ENCODE measurements at regions not wholly inside any gene's neighbourhood (a gene's known extent, or its start where the extent isn't known, plus 50 kb on each side); places are given as distances from the start of the nearest gene placed in this dataset.
A peak's percentile ranks its signal among the peaks of the same experiment; 100 is the strongest.

- DNase-seq (ENCODE audit: low spot score): no peak
These were observed 59.4 kb upstream of the FTH1 start for GRCh38 chr11:62026739-62027370.

- DNase-seq (ENCODE audit: low spot score): peak; percentile 90
These were observed 58.2 kb upstream of the FTH1 start for GRCh38 chr11:62025487-62026105.

DNA sequence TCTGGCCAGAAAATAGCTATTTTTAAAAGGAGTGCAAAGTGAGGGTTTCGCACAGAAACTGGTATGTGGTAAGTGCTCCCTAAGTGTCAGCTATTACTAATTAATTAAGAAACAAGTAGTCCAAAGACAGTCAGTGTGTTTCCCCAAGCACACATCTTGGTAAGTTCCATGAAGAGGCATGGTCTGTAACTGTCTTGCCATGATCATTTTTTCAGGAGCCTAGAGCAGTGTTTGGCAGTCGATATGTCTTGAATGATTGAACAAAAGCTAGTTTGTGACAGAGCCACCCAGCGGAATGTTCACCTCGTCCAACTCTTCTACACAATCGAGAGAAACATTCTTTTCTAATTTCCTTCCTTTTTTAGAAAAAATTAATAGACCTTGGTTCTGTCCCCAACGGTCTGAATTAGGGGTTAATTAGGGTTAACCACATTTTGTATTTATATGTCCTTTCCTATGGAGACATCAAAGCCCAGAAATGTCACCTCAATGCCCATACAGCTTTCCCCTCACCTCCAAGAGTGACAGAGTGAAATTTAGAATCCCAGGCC is 57.6 kb upstream of the FTH1 start:
- DNase-seq (ENCODE audit: low spot score): no peak

DNA sequence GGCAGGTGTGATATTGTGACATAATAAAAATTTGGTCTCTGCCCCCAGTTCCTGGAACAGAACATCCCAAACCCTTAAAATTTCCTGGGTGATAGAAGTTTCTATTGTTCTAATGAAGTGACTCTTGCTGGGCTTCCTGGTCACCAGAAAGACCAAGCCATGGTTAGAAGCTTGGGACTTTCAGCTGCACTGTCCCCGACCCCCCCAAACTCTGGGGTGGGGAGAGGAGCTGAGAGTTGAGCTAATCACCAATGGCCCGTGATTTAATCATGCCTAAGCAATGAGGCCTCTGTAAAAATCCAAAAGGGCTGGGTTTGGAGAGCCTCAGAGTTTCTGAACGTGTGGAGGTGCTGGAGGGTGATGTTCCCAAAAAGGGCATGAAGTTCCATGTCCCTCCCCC is 54.8 kb upstream of the FTH1 start:
- no peak for DNase-seq (ENCODE audit: low spot score)

DNA sequence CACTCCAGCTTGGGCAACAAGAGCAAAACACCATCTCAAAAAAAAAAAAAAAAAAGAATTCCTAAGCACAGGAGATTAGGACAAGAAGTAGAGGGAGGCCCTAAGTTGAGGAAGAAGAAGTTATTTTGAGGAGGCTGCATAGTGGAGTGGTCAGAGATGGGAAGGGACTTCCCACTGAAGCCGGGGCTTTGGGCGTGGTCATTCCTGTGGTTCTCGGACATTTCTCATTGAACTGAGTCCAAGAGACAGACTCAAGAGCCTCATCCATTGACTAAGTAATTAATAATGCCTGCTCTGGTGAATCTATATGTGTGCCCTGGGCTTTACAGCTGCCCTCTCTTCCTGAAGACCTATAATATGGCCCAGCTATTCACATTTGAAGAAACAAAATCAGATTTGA is 53.2 kb upstream of the FTH1 start:
- peak; percentile 26 for DNase-seq (ENCODE audit: low spot score)

DNA sequence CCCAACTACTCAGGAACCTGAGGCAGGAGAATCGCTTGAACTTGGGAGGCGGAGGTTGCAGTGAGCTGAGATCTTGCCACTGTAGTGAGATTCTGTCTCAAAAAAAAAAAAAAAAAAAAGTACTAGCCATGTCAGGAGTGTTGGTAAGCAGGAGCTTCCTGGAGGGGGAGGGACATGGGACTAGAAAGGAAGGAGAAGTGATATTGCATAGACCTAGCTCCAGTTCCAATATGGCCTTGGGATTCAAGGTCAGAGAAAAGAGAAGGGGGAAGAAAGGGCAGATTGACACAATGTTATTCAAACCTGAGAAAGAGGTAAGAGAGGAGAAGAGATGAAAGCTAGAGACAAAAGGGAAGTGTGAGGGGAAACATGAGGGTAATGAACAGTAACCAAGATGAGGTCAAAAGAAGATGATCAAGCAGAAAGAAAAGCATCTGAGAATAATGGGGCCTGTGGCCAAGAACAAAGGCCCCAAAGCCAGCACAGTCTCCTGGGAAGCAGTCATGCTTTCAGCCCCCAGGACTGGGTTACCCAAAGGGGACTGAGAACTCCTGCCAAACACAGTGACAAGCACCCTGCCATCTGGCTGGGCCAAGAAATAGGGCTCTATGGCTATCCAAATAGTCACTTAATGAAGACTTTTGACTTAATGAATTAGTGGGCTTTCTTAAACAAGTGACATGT is 51.7 kb upstream of the FTH1 start:
- DNase-seq (ENCODE audit: low spot score): no peak

- DNase-seq (ENCODE audit: low spot score): no peak
These were observed 50.6 kb upstream of the FTH1 start for GRCh38 chr11:62017878-62018655.

All from AG20443 (cell line).